Panc1 (cell line): ENCODE measurements at regions not wholly inside any gene's neighbourhood (a gene's known extent, or its start where the extent isn't known, plus 50 kb on each side); places are given as distances from the start of the nearest gene placed in this dataset.
"Not testable (repeated sequence)": the region's sequence is repeated elsewhere in the genome, so short reads cannot be mapped to it uniquely, and the experiment has no call there.

Experiments
- ATAC-seq: fragments of 200-7000 bp; cut with Tn5 transposase; 2 replicates; pipeline ENCODE4 v1.9.1; 2020; ENCODE audit warnings: mild to moderate bottlenecking, moderate library complexity
- BruUV-seq: library from RNA; stranded (reverse); fragments of 400-500 nt; replicated peaks from 2 replicates; lab custom pipeline; 2021; lab: Mats Ljungman, UMichigan
- CTCF ChIA-PET: fragments of 300-600 bp; sonication (Branson Sonifier 250); formaldehyde crosslinking; loops from one replicate; lab custom pipeline; 2022; ENCODE audit warnings: antibody characterized with exemption; lab: Charles Lee
- POLR2A ChIA-PET: fragments of 300-600 bp; sonication (Branson Sonifier 250); formaldehyde crosslinking; loops from one replicate; lab custom pipeline; 2022; ENCODE audit warnings: antibody characterized with exemption; lab: Charles Lee
- DNase-seq: peaks from one replicate; pipeline ENCODE4 v3.0.0-alpha.2; 2010; ENCODE audit warnings: low read depth, low spot score
- H3K27ac ChIP-seq: 2 replicates; pipeline ENCODE4 v1.5.1; 2011; ENCODE audit warnings: mild to moderate bottlenecking, low read length, inconsistent platforms
- H3K27me3 ChIP-seq: fragments of 200-500 bp; sonication (Bioruptor generic); 2 replicates; pipeline ENCODE4 v1.6.0; 2014; ENCODE audit warnings: low read length, inconsistent platforms; ENCODE audit not compliant: control insufficient read depth, insufficient read depth
- H3K36me3 ChIP-seq: fragments of 200-500 bp; sonication (Bioruptor generic); 2 replicates; pipeline ENCODE4 v1.5.1; 2014; ENCODE audit warnings: inconsistent platforms, mild to moderate bottlenecking, low read length, moderate library complexity; ENCODE audit not compliant: control insufficient read depth, insufficient read depth
- H3K4me1 ChIP-seq: 2 replicates; pipeline ENCODE4 v1.5.1; 2011; ENCODE audit warnings: inconsistent platforms, mild to moderate bottlenecking, low read length, moderate library complexity; ENCODE audit not compliant: control insufficient read depth, insufficient read depth
- H3K4me3 ChIP-seq, 2 experiments: 2 replicates each; pipeline ENCODE4 v1.5.1; 2011 to 2012; ENCODE audit warnings: low read depth in 2 of 2, low read length in 2 of 2, mild to moderate bottlenecking in 2 of 2, inconsistent platforms in 1 of 2, moderate library complexity in 1 of 2
- H3K9me3 ChIP-seq: fragments of 200-500 bp; sonication (Bioruptor generic); 2 replicates; pipeline ENCODE4 v1.5.1; 2014; ENCODE audit warnings: low read depth, mild to moderate bottlenecking, inconsistent platforms, low read length, moderate library complexity; ENCODE audit not compliant: control insufficient read depth, insufficient read depth
- POLR2AphosphoS5 ChIP-seq: IDR thresholded peaks from 2 replicates; pipeline ENCODE4 v1.6.1; 2012; ENCODE audit warnings: mild to moderate bottlenecking, low read depth, low read length, moderate library complexity
- SIN3A ChIP-seq: IDR thresholded peaks from 2 replicates; pipeline ENCODE4 v1.6.1; 2012; ENCODE audit warnings: low read depth, mild to moderate bottlenecking, low read length, moderate library complexity, borderline replicate concordance; ENCODE audit not compliant: insufficient read depth
- TCF7L2 ChIP-seq: IDR thresholded peaks from 2 replicates; pipeline ENCODE4 v1.6.1; 2011; ENCODE audit warnings: mild to moderate bottlenecking, low read depth, low read length, inconsistent platforms
- in situ Hi-C: cut with HindIII; loops from 2 replicates; pipeline ENCODE4 v1.10.0; 2016; ENCODE audit warnings: low sequenced_read_pairs, low pct_unique_long_range_greater_than_20kb
- intact Hi-C: fragments of 100-400 bp; cut with micrococcal nuclease; formaldehyde crosslinking; loops from one replicate; pipeline ENCODE4 v1.10.0; 2022; ENCODE audit not compliant: unreplicated experiment
- TF ChIP-seq, protein P1 (sequence below), 2 experiments: IDR thresholded peaks; 2 replicates each; pipeline ENCODE4 v1.6.1; 2011 to 2012; ENCODE audit warnings: low read depth in 2 of 2, control low read depth in 1 of 2, low read length in 1 of 2, mild to moderate bottlenecking in 1 of 2, moderate library complexity in 1 of 2; ENCODE audit not compliant: insufficient read depth in 1 of 2
- TF ChIP-seq, protein P2 (sequence below): fragments of 450-650 bp; IDR thresholded peaks from 2 replicates; pipeline ENCODE4 v1.5.1; 2017; ENCODE audit warnings: mild to moderate bottlenecking

DNA sequence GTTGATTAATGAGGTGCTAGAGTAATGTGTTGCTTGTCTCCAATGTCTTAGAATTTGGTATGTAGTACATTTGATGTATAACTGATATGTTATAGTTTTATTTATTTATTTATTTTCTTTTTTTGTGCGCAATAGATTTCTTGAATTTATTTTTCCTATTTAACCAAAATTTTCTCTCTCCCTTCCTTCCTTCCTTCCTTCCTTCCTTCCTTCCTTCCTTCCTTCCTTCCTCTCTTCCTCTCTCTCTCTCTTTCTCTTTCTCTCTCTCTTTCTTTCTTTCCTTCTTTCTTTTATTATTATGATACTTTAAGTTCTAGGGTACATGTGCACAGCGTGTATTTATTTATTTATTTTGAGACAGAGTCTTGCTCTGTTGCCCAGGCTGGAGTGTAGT lies 256.2 kb upstream of the TBL1XR1 start:
- CTCF ChIA-PET, result no interaction called here
- H3K27ac ChIP-seq, result no peak overlapping the region; the same call in 1 of the 2 replicates
- BruUV-seq, result no TSS peak

DNA sequence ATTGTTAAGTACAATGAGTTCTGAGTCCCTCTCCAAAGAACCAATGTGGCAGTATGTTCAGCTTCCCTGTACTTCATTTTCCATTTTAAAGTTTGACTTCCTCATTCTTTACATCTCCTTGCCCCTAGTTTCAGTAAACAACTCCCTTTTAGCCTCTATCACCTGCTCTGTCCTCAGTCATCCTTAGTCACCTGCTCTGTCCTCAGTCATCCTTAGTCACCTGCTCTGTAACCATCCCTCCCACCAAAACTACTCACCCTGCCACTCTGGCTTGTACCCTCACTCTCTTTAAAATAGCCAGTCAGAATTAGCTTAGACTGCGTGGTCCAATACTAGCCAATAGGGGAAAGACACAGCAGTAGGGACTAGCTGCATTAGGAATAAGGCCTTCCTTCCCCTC lies 259.9 kb upstream of the TBL1XR1 start:
- H3K4me1 ChIP-seq, H3K9me3 ChIP-seq, in situ Hi-C loops, BruUV-seq, H3K27me3 ChIP-seq, CTCF ChIA-PET, H3K27ac ChIP-seq, intact Hi-C loops, H3K36me3 ChIP-seq, POLR2A ChIA-PET, DNase-seq, H3K4me3 ChIP-seq, ATAC-seq: not testable (repeated sequence)

More for the DNA sequence above, 256.2 kb upstream of the TBL1XR1 start:
- DNase-seq, result no peak
- no peak for TF ChIP-seq SIN3A
- TF ChIP-seq, protein P1, sequence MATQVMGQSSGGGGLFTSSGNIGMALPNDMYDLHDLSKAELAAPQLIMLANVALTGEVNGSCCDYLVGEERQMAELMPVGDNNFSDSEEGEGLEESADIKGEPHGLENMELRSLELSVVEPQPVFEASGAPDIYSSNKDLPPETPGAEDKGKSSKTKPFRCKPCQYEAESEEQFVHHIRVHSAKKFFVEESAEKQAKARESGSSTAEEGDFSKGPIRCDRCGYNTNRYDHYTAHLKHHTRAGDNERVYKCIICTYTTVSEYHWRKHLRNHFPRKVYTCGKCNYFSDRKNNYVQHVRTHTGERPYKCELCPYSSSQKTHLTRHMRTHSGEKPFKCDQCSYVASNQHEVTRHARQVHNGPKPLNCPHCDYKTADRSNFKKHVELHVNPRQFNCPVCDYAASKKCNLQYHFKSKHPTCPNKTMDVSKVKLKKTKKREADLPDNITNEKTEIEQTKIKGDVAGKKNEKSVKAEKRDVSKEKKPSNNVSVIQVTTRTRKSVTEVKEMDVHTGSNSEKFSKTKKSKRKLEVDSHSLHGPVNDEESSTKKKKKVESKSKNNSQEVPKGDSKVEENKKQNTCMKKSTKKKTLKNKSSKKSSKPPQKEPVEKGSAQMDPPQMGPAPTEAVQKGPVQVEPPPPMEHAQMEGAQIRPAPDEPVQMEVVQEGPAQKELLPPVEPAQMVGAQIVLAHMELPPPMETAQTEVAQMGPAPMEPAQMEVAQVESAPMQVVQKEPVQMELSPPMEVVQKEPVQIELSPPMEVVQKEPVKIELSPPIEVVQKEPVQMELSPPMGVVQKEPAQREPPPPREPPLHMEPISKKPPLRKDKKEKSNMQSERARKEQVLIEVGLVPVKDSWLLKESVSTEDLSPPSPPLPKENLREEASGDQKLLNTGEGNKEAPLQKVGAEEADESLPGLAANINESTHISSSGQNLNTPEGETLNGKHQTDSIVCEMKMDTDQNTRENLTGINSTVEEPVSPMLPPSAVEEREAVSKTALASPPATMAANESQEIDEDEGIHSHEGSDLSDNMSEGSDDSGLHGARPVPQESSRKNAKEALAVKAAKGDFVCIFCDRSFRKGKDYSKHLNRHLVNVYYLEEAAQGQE (IDR thresholded peaks at IDR 0.05; ENCODE audit: insufficient read depth in 1 of 2, low read depth in 2 of 2, low read length in 1 of 2), result no peak
- TF ChIP-seq, protein P2, sequence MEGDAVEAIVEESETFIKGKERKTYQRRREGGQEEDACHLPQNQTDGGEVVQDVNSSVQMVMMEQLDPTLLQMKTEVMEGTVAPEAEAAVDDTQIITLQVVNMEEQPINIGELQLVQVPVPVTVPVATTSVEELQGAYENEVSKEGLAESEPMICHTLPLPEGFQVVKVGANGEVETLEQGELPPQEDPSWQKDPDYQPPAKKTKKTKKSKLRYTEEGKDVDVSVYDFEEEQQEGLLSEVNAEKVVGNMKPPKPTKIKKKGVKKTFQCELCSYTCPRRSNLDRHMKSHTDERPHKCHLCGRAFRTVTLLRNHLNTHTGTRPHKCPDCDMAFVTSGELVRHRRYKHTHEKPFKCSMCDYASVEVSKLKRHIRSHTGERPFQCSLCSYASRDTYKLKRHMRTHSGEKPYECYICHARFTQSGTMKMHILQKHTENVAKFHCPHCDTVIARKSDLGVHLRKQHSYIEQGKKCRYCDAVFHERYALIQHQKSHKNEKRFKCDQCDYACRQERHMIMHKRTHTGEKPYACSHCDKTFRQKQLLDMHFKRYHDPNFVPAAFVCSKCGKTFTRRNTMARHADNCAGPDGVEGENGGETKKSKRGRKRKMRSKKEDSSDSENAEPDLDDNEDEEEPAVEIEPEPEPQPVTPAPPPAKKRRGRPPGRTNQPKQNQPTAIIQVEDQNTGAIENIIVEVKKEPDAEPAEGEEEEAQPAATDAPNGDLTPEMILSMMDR, result no peak
- TF ChIP-seq POLR2AphosphoS5, result no peak
- no peak for TF ChIP-seq TCF7L2
- POLR2A ChIA-PET, result no interaction called here
- no peak overlapping the region for H3K4me3 ChIP-seq
- no peaks in the 10 kb centered on the region for H3K27me3 ChIP-seq
- in situ Hi-C loops, result no loop called here
- H3K36me3 ChIP-seq, result no peaks in the 10 kb centered on the region
- intact Hi-C loops, result no loop called here
- ATAC-seq, result no peak
- H3K9me3 ChIP-seq, result peaks cover 8% of the 10 kb centered on the region; the same call in 1 of the 2 replicates
- H3K4me1 ChIP-seq, result peaks cover 4% of the 10 kb centered on the region; the same call in 1 of the 2 replicates

DNA sequence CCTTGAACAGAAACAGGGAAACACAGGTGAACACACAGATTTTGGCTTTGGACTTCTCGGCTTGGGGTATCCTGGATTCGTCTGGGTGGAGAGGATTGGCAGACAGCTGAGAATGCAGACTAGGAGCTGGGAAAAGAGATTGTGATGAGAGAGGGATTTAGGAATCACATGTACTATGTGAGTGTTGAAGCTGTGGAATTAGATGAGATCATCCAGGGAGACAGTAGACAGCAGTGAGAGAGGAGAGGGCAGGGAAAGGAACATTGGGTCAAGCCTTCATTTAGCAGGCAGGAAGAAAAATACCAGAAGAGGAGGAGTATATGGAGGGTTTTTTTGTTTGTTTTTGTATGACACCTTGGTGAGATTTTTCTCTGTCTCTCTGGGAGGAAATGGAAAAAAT lies 262.1 kb upstream of the TBL1XR1 start:
- H3K27ac ChIP-seq, result peak overlapping the region; percentile 41; the same call in 1 of the 2 replicates
- ATAC-seq (no peak), DNase-seq (no peak)
- no peaks in the 10 kb centered on the region for H3K4me1 ChIP-seq
- H3K4me3 ChIP-seq, result no peak overlapping the region
- POLR2A ChIA-PET, result no interaction called here
- BruUV-seq, result no TSS peak
- CTCF ChIA-PET, result no interaction called here
- in situ Hi-C loops, result no loop called here
- intact Hi-C loops, result no loop called here
- no peak for TF ChIP-seq TCF7L2
- TF ChIP-seq, protein P1 (IDR thresholded peaks at IDR 0.05; ENCODE audit: insufficient read depth in 1 of 2, low read depth in 2 of 2, low read length in 1 of 2), result no peak
- TF ChIP-seq SIN3A, result no peak
- TF ChIP-seq POLR2AphosphoS5, result no peak
- TF ChIP-seq, protein P2, result no peak
- no peaks in the 10 kb centered on the region for H3K27me3 ChIP-seq
- peaks cover 8% of the 10 kb centered on the region; the same call in 1 of the 2 replicates for H3K9me3 ChIP-seq
- H3K36me3 ChIP-seq, result no peaks in the 10 kb centered on the region
